AG04449 (cell line): ENCODE measurements at regions not wholly inside any gene's neighbourhood (a gene's known extent, or its start where the extent isn't known, plus 50 kb on each side); places are given as distances from the start of the nearest gene placed in this dataset.

Experiments
- CTCF ChIA-PET: fragments of 350-600 bp; formaldehyde crosslinking; extraction: SDS; loops from one replicate; lab custom pipeline; 2021; ENCODE audit warnings: antibody characterized with exemption; lab: Yijun Ruan, JAX
- POLR2A ChIA-PET: fragments of 400-600, 350-600 bp; formaldehyde crosslinking; extraction: SDS; loops from one replicate; lab custom pipeline; 2020; ENCODE audit warnings: antibody characterized with exemption, inconsistent platforms; lab: Yijun Ruan, JAX
- DNase-seq: peaks from one replicate; pipeline ENCODE4 v3.0.0-alpha.2; 2010; ENCODE audit warnings: low read depth, low spot score
- H3K4me3 ChIP-seq: 2 replicates; pipeline ENCODE4 v1.5.1; 2011; ENCODE audit warnings: low read depth, mild to moderate bottlenecking, control low read depth, low read length
- TF ChIP-seq, protein P1 (sequence below): IDR thresholded peaks from one replicate; pipeline ENCODE4 v1.5.1; 2011; ENCODE audit warnings: mild to moderate bottlenecking, moderate library complexity, low read length, control low read depth, inconsistent platforms; ENCODE audit not compliant: insufficient read depth; ENCODE audit errors: missing control alignments

GRCh38 chr15:100779331-100780207, 100.1 kb upstream of the ALDH1A3 start:
- H3K4me3 ChIP-seq = no peak overlapping the region
- no peak for DNase-seq
- TF ChIP-seq, protein P1, sequence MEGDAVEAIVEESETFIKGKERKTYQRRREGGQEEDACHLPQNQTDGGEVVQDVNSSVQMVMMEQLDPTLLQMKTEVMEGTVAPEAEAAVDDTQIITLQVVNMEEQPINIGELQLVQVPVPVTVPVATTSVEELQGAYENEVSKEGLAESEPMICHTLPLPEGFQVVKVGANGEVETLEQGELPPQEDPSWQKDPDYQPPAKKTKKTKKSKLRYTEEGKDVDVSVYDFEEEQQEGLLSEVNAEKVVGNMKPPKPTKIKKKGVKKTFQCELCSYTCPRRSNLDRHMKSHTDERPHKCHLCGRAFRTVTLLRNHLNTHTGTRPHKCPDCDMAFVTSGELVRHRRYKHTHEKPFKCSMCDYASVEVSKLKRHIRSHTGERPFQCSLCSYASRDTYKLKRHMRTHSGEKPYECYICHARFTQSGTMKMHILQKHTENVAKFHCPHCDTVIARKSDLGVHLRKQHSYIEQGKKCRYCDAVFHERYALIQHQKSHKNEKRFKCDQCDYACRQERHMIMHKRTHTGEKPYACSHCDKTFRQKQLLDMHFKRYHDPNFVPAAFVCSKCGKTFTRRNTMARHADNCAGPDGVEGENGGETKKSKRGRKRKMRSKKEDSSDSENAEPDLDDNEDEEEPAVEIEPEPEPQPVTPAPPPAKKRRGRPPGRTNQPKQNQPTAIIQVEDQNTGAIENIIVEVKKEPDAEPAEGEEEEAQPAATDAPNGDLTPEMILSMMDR = no peak
- CTCF ChIA-PET = no interaction called here
- POLR2A ChIA-PET = no interaction called here

GRCh38 chr15:100780208-100780800, 99.3 kb upstream of the ALDH1A3 start:
- DNase-seq = no peak
- no peak overlapping the region for H3K4me3 ChIP-seq
- TF ChIP-seq, protein P1 = no peak
- ChIA-PET POLR2A (no interaction called here), CTCF (no interaction called here)

- TF ChIP-seq, protein P1 = no peak
- no peak overlapping the region for H3K4me3 ChIP-seq
- ChIA-PET CTCF (no interaction called here), POLR2A (interaction anchor here (0.6 kb wide), 1 partner anchor 62 kb away, joined by 3 read pairs; no protein-coding TSS in a partner anchor)
- DNase-seq = no peak
These were observed 98.3 kb upstream of the ALDH1A3 start for GRCh38 chr15:100781061-100781960.

GRCh38 chr15:100781961-100782530, 97.6 kb upstream of the ALDH1A3 start:
- no peak overlapping the region for H3K4me3 ChIP-seq
- TF ChIP-seq, protein P1 = no peak
- DNase-seq = no peak
- POLR2A ChIA-PET = no interaction called here
- CTCF ChIA-PET = no interaction called here

GRCh38 chr15:100783291-100783690, 96.3 kb upstream of the ALDH1A3 start:
- no peak overlapping the region for H3K4me3 ChIP-seq
- TF ChIP-seq, protein P1 = no peak
- ChIA-PET POLR2A (no interaction called here), CTCF (no interaction called here)
- no peak for DNase-seq
